Ascending aorta (tissue), 2 donors: ENCODE measurements at regions not wholly inside any gene's neighbourhood (a gene's known extent, or its start where the extent isn't known, plus 50 kb on each side); places are given as distances from the start of the nearest gene placed in this dataset.

ENCODE experiments used
- DNase-seq, 2 donors: peaks; one replicate each; pipeline ENCODE4 v3.0.0-alpha.2; 2019; ENCODE audit warnings: low spot score in 2 of 2
- H3K27ac ChIP-seq, 2 donors: fragments of 200-600 bp; sonication (generic); one replicate each; pipeline ENCODE4 v1.5.1; 2016 to 2017; ENCODE audit warnings: mild to moderate bottlenecking in 1 of 2
- H3K27me3 ChIP-seq: fragments of 200-600 bp; sonication (generic); one replicate; pipeline ENCODE4 v1.5.1; 2017
- H3K36me3 ChIP-seq, 2 donors: fragments of 200-600 bp; sonication (generic); one replicate each; pipeline ENCODE4 v1.5.1; 2016
- H3K4me1 ChIP-seq, 2 donors: fragments of 200-600 bp; sonication (generic); one replicate each; pipeline ENCODE4 v1.5.1; 2016 to 2017; ENCODE audit warnings: mild to moderate bottlenecking in 1 of 2
- H3K4me3 ChIP-seq, 2 donors: fragments of 200-600 bp; sonication (generic); one replicate each; pipeline ENCODE4 v1.5.1; 2016 to 2017; ENCODE audit warnings: mild to moderate bottlenecking in 1 of 2
- H3K9me3 ChIP-seq, 2 donors: fragments of 200-600 bp; sonication (generic); one replicate each; pipeline ENCODE4 v1.5.1; 2016
- CTCF ChIP-seq, 3 experiments: fragments of 200-600 bp in 2 of 3; fragments of 450-650 bp in 1 of 3; sonication (generic) in 2 of 3; IDR thresholded peaks; one replicate each; pipeline ENCODE4 v1.5.1; 2016 to 2019; ENCODE audit warnings: antibody characterized with exemption in 3 of 3, mild to moderate bottlenecking in 1 of 3, moderate library complexity in 1 of 3
- intact Hi-C: fragments of 100-400 bp; cut with DNase I; formaldehyde crosslinking; loops from one replicate; pipeline ENCODE4 v1.15.1; 2023

GRCh38 chr6:47157063-47157462 is 114.9 kb upstream of the ADGRF1 start:
- Histone ChIP-seq H3K27me3 (no peaks in the 10 kb centered on the region), H3K9me3 (no peaks in the 10 kb centered on the region), H3K4me3 (no peak overlapping the region), H3K4me1 (no peaks in the 10 kb centered on the region), H3K36me3 (no peaks in the 10 kb centered on the region), H3K27ac (no peak overlapping the region)
- no peak for DNase-seq
- TF ChIP-seq CTCF (IDR thresholded peaks at IDR 0.05): no peak
- intact Hi-C loops: no loop called here

- DNase-seq: no peak
- Histone ChIP-seq H3K9me3 (no peaks in the 10 kb centered on the region), H3K36me3 (no peaks in the 10 kb centered on the region), H3K4me1 (no peaks in the 10 kb centered on the region), H3K27me3 (no peaks in the 10 kb centered on the region), H3K27ac (no peak overlapping the region), H3K4me3 (no peak overlapping the region)
- intact Hi-C loops: no loop called here
- TF ChIP-seq CTCF (IDR thresholded peaks at IDR 0.05): no peak
Measured at GRCh38 chr6:47156196-47156595, 114.1 kb upstream of the ADGRF1 start.

- DNase-seq: no peak
- H3K9me3 ChIP-seq: no peaks in the 10 kb centered on the region
- no peaks in the 10 kb centered on the region for H3K4me1 ChIP-seq
- no peaks in the 10 kb centered on the region for H3K27me3 ChIP-seq
- intact Hi-C loops: no loop called here
- H3K4me3 ChIP-seq: no peak overlapping the region
- TF ChIP-seq CTCF (IDR thresholded peaks at IDR 0.05): no peak
- H3K27ac ChIP-seq: no peak overlapping the region
- H3K36me3 ChIP-seq: no peaks in the 10 kb centered on the region
Measured at GRCh38 chr6:47153404-47153755, 111.2 kb upstream of the ADGRF1 start.

GRCh38 chr6:47152666-47153403 is 110.7 kb upstream of the ADGRF1 start:
- no peak for DNase-seq
- no peak overlapping the region for H3K4me3 ChIP-seq
- TF ChIP-seq CTCF (IDR thresholded peaks at IDR 0.05): no peak
- H3K27ac ChIP-seq: no peak overlapping the region
- no peaks in the 10 kb centered on the region for H3K4me1 ChIP-seq
- no peaks in the 10 kb centered on the region for H3K9me3 ChIP-seq
- no peaks in the 10 kb centered on the region for H3K27me3 ChIP-seq
- intact Hi-C loops: no loop called here
- no peaks in the 10 kb centered on the region for H3K36me3 ChIP-seq

- Histone ChIP-seq H3K4me1 (no peaks in the 10 kb centered on the region), H3K4me3 (no peak overlapping the region), H3K27me3 (no peaks in the 10 kb centered on the region), H3K36me3 (no peaks in the 10 kb centered on the region), H3K27ac (no peak overlapping the region), H3K9me3 (no peaks in the 10 kb centered on the region)
- intact Hi-C loops: no loop called here
- no peak for TF ChIP-seq CTCF (IDR thresholded peaks at IDR 0.05)
- DNase-seq: no peak
Measured at GRCh38 chr6:47151232-47151898, 109.2 kb upstream of the ADGRF1 start.
